Upper lobe of left lung (tissue), 6 donors: ENCODE measurements at regions not wholly inside any gene's neighbourhood (a gene's known extent, or its start where the extent isn't known, plus 50 kb on each side); places are given as distances from the start of the nearest gene placed in this dataset.

ENCODE experiments used
- ATAC-seq, 2 donors: fragments of 200-7000 bp; cut with Tn5 transposase; one replicate each; pipeline ENCODE4 v1.9.1; 2022; ENCODE audit warnings: mild to moderate bottlenecking in 2 of 2, moderate library complexity in 2 of 2; ENCODE audit not compliant: low FRiP score in 2 of 2
- DNase-seq, 2 donors: peaks; one replicate each; pipeline ENCODE4 v3.0.0-alpha.2; 2019 to 2020
- H3K27ac ChIP-seq, 4 donors: fragments of 200-600 bp; sonication (generic); one replicate each; pipeline ENCODE4 v1.5.1; 2016 to 2019
- H3K27me3 ChIP-seq, 4 donors: fragments of 200-600 bp; sonication (generic); one replicate each; pipeline ENCODE4 v1.5.1; 2017 to 2019
- H3K36me3 ChIP-seq, 4 donors: fragments of 200-600 bp; sonication (generic); one replicate each; pipeline ENCODE4 v1.5.1; 2016 to 2019
- H3K4me1 ChIP-seq, 4 donors: fragments of 200-600 bp; sonication (generic); one replicate each; pipeline ENCODE4 v1.5.1; 2018 to 2019
- H3K4me3 ChIP-seq, 4 donors: fragments of 200-600 bp; sonication (generic); one replicate each; pipeline ENCODE4 v1.5.1; 2017 to 2019; ENCODE audit warnings: mild to moderate bottlenecking in 2 of 4, moderate library complexity in 1 of 4
- H3K9me3 ChIP-seq, 4 donors: fragments of 200-600 bp; sonication (generic); one replicate each; pipeline ENCODE4 v1.5.1; 2018 to 2019
- CTCF ChIP-seq, 6 experiments: fragments of 450-650 bp in 4 of 6; fragments of 200-600 bp in 2 of 6; sonication (generic) in 2 of 6; IDR thresholded peaks; one replicate each; pipeline ENCODE4 v1.5.1; 2016 to 2019; ENCODE audit warnings: antibody characterized with exemption in 6 of 6
- EP300 ChIP-seq, 4 donors: sonication (generic); formaldehyde crosslinking; IDR thresholded peaks; one replicate each; pipeline ENCODE4 v1.5.1; 2017; ENCODE audit warnings: antibody characterized with exemption in 4 of 4, control low read depth in 2 of 4
- POLR2A ChIP-seq, 4 donors: fragments of 450-650 bp; IDR thresholded peaks; one replicate each; pipeline ENCODE4 v1.5.1; 2016 to 2017; ENCODE audit warnings: antibody characterized with exemption in 4 of 4, mild to moderate bottlenecking in 2 of 4
- POLR2AphosphoS5 ChIP-seq, 2 donors: sonication (generic); formaldehyde crosslinking; IDR thresholded peaks; one replicate each; pipeline ENCODE4 v1.5.1; 2017; ENCODE audit warnings: antibody characterized with exemption in 2 of 2
- WGBS, 2 donors: methylation state at CpG; one replicate each; pipeline ENCODE4 v1.1.5; 2017 to 2018; 5-methylcytosine and 5-hydroxymethylcytosine counted together
- donor health status: DM: no; HTN: no; CAD: no; lungs with moderate emphysema.
- donor health status: DM: no; HTN: yes; CAD: no; lungs with severe emphysema.

DNA sequence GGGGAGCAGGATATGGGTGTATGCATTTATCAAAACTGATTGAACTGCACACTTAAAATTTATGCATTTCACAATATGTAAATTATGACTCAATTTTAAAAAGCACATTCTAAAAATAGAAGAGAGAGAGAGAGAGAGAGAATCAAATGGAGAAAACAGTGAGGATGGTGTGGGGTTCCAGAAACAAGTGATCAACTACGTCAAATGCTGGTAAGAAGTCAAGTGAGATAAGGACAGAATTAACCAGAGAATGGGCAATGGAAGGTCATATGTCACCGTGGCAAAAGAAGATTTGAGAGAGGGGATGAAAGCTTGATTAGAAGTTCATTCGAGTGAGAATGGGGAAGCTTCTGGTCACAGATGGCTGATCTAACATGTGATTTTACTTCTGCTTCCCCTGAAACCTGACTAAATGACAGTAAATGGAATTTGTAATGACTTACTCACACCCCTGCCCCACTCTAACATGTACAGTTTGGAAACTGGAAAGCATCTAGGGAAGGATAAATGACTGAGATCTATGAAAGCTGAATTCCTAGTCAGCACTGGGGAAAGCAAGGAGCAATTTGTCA lies 276.5 kb upstream of the AMIGO2 start:
- ATAC-seq, result peak in 1 of 2 donors; percentile 71
- Histone ChIP-seq H3K4me1 (peaks cover 7 to 11% (median 8%) of the 10 kb centered on the region in 4 donors), H3K27ac (peak overlapping the region; percentile 24 to 68 (median 56)), H3K9me3 (no peaks in the 10 kb centered on the region), H3K4me3 (no peak overlapping the region), H3K27me3 (no peaks in the 10 kb centered on the region), H3K36me3 (no peaks in the 10 kb centered on the region)
- 49 to 51% methylated on average over 3 of the region's 3 CpGs for WGBS, 2 donors
- DNase-seq, result no peak
- TF ChIP-seq POLR2A (IDR thresholded peaks at IDR 0.05), result no peak
- no peak for TF ChIP-seq CTCF (IDR thresholded peaks at IDR 0.05)
- no peak for TF ChIP-seq EP300 (IDR thresholded peaks at IDR 0.05)
- TF ChIP-seq POLR2AphosphoS5 (IDR thresholded peaks at IDR 0.05), result no peak

GRCh38 chr12:47353508-47353907 lies 273.7 kb upstream of the AMIGO2 start:
- H3K36me3 ChIP-seq, result no peaks in the 10 kb centered on the region
- no peak overlapping the region for H3K4me3 ChIP-seq
- TF ChIP-seq POLR2AphosphoS5 (IDR thresholded peaks at IDR 0.05) (no peak), POLR2A (IDR thresholded peaks at IDR 0.05) (no peak), EP300 (IDR thresholded peaks at IDR 0.05) (no peak), CTCF (IDR thresholded peaks at IDR 0.05) (no peak)
- H3K9me3 ChIP-seq, result no peaks in the 10 kb centered on the region
- H3K27ac ChIP-seq, result no peak overlapping the region
- DNase-seq (no peak), ATAC-seq (no peak)
- WGBS, 2 donors, result 71 to 88% methylated on average over 6 of the region's 6 CpGs
- peaks cover 0 to 5% (median 0%) of the 10 kb centered on the region in 4 donors for H3K4me1 ChIP-seq
- no peaks in the 10 kb centered on the region for H3K27me3 ChIP-seq

- DNase-seq, result no peak
- Histone ChIP-seq H3K9me3 (no peaks in the 10 kb centered on the region), H3K27me3 (no peaks in the 10 kb centered on the region), H3K4me1 (peaks cover 0 to 5% (median 0%) of the 10 kb centered on the region in 4 donors), H3K4me3 (no peak overlapping the region), H3K36me3 (no peaks in the 10 kb centered on the region), H3K27ac (no peak overlapping the region)
- 96 to 97% methylated on average over 2 of the region's 2 CpGs for WGBS, 2 donors
- TF ChIP-seq POLR2A (IDR thresholded peaks at IDR 0.05), result no peak
- no peak for ATAC-seq
Observed at GRCh38 chr12:47352067-47352466, 272.3 kb upstream of the AMIGO2 start.

GRCh38 chr12:47351526-47351925 lies 271.8 kb upstream of the AMIGO2 start:
- DNase-seq, result no peak
- Histone ChIP-seq H3K27ac (no peak overlapping the region), H3K36me3 (no peaks in the 10 kb centered on the region), H3K9me3 (no peaks in the 10 kb centered on the region), H3K4me3 (no peak overlapping the region), H3K4me1 (peaks cover 0 to 3% (median under 1%) of the 10 kb centered on the region in 4 donors), H3K27me3 (no peaks in the 10 kb centered on the region)
- WGBS, 2 donors, result 93 to 96% methylated on average over 2 of the region's 2 CpGs
- TF ChIP-seq CTCF (IDR thresholded peaks at IDR 0.05) (no peak), POLR2AphosphoS5 (IDR thresholded peaks at IDR 0.05) (no peak), POLR2A (IDR thresholded peaks at IDR 0.05) (no peak), EP300 (IDR thresholded peaks at IDR 0.05) (no peak)
- no peak for ATAC-seq

- TF ChIP-seq POLR2A (IDR thresholded peaks at IDR 0.05), result no peak
- no peak for TF ChIP-seq CTCF (IDR thresholded peaks at IDR 0.05)
- TF ChIP-seq EP300 (IDR thresholded peaks at IDR 0.05), result no peak
- TF ChIP-seq POLR2AphosphoS5 (IDR thresholded peaks at IDR 0.05), result no peak
- peaks cover 0 to 4% (median 0%) of the 10 kb centered on the region in 4 donors for H3K4me1 ChIP-seq
- ATAC-seq, result no peak
Observed at GRCh38 chr12:47350062-47350408, 270.3 kb upstream of the AMIGO2 start.

More at GRCh38 chr12:47350062-47350408, 270.3 kb upstream of the AMIGO2 start:
- no peak for DNase-seq
- no peak overlapping the region for H3K4me3 ChIP-seq
- H3K27ac ChIP-seq, result no peak overlapping the region
- H3K9me3 ChIP-seq, result no peaks in the 10 kb centered on the region
- H3K27me3 ChIP-seq, result no peaks in the 10 kb centered on the region
- H3K36me3 ChIP-seq, result no peaks in the 10 kb centered on the region
